ENCODE measurements at regions not wholly inside any gene's neighbourhood (a gene's known extent, or its start where the extent isn't known, plus 50 kb on each side); places are given as distances from the start of the nearest gene placed in this dataset.

- 87 to 88% methylated on average over 3 of the region's 3 CpGs for WGBS, 2 donors
- no peak for TF ChIP-seq CTCF (IDR thresholded peaks at IDR 0.05)
- no peak for TF ChIP-seq POLR2A (IDR thresholded peaks at IDR 0.05)
- no peak for DNase-seq
- Histone ChIP-seq H3K4me1 (no peaks in the 10 kb centered on the region), H3K36me3 (no peaks in the 10 kb centered on the region), H3K27ac (no peak overlapping the region), H3K9me3 (no peaks in the 10 kb centered on the region), H3K27me3 (no peaks in the 10 kb centered on the region), H3K4me3 (no peak overlapping the region)
- intact Hi-C loops (cut with DNase I), result no loop called here
Measured at GRCh38 chr7:17209101-17209500, 89.4 kb upstream of the AHR start.

- TF ChIP-seq POLR2A (IDR thresholded peaks at IDR 0.05) (no peak), CTCF (IDR thresholded peaks at IDR 0.05) (no peak)
- Histone ChIP-seq H3K4me3 (no peak overlapping the region), H3K9me3 (no peaks in the 10 kb centered on the region), H3K36me3 (no peaks in the 10 kb centered on the region), H3K27me3 (no peaks in the 10 kb centered on the region), H3K27ac (no peak overlapping the region), H3K4me1 (no peaks in the 10 kb centered on the region)
- intact Hi-C loops (cut with DNase I), result no loop called here
- 100% methylated on average over 1 of the region's 1 CpG for WGBS, 2 donors
- DNase-seq, result no peak
Measured at GRCh38 chr7:17211307-17211836, 87.1 kb upstream of the AHR start.

GRCh38 chr7:17212188-17212587 is 86.3 kb upstream of the AHR start:
- H3K4me1 ChIP-seq, result no peaks in the 10 kb centered on the region
- intact Hi-C loops (cut with DNase I), result no loop called here
- H3K36me3 ChIP-seq, result no peaks in the 10 kb centered on the region
- no peak overlapping the region for H3K27ac ChIP-seq
- H3K9me3 ChIP-seq, result no peaks in the 10 kb centered on the region
- TF ChIP-seq CTCF (IDR thresholded peaks at IDR 0.05), result no peak
- TF ChIP-seq POLR2A (IDR thresholded peaks at IDR 0.05), result no peak
- H3K27me3 ChIP-seq, result no peaks in the 10 kb centered on the region
- DNase-seq, result no peak
- no peak overlapping the region for H3K4me3 ChIP-seq

- TF ChIP-seq CTCF (IDR thresholded peaks at IDR 0.05) (no peak), POLR2A (IDR thresholded peaks at IDR 0.05) (no peak)
- Histone ChIP-seq H3K4me3 (no peak overlapping the region), H3K27me3 (no peaks in the 10 kb centered on the region), H3K9me3 (no peaks in the 10 kb centered on the region), H3K36me3 (no peaks in the 10 kb centered on the region), H3K27ac (no peak overlapping the region), H3K4me1 (no peaks in the 10 kb centered on the region)
- DNase-seq, result no peak
- 81 to 84% methylated on average over 2 of the region's 2 CpGs for WGBS, 2 donors
- intact Hi-C loops (cut with DNase I), result no loop called here
Measured at GRCh38 chr7:17227766-17228490, 70.5 kb upstream of the AHR start.

GRCh38 chr7:17229228-17229627 is 69.2 kb upstream of the AHR start:
- Histone ChIP-seq H3K9me3 (no peaks in the 10 kb centered on the region), H3K36me3 (no peaks in the 10 kb centered on the region), H3K27ac (no peak overlapping the region), H3K4me1 (peaks cover 0 to 7% (median 4%) of the 10 kb centered on the region in 3 donors), H3K27me3 (no peaks in the 10 kb centered on the region), H3K4me3 (no peak overlapping the region)
- intact Hi-C loops (cut with DNase I), result no loop called here
- 78 to 85% methylated on average over 2 of the region's 2 CpGs for WGBS, 2 donors
- no peak for DNase-seq
- no peak for TF ChIP-seq CTCF (IDR thresholded peaks at IDR 0.05)
- TF ChIP-seq POLR2A (IDR thresholded peaks at IDR 0.05), result no peak
